GM12878 (cell line): ENCODE measurements at regions not wholly inside any gene's neighbourhood (a gene's known extent, or its start where the extent isn't known, plus 50 kb on each side); places are given as distances from the start of the nearest gene placed in this dataset.

Experiments used
- ATAC-seq: fragments of 200-7000 bp; cut with Tn5 transposase; 3 replicates; pipeline ENCODE4 v1.9.1; 2020; ENCODE audit warnings: mild to moderate bottlenecking, moderate library complexity
- BruUV-seq: library from RNA; stranded (reverse); fragments of 400-500 nt; replicated peaks from 2 replicates; lab custom pipeline; 2021; lab: Mats Ljungman, UMichigan
- CTCF ChIA-PET: fragments of 300-600 bp; sonication (Branson Sonifier 250); formaldehyde crosslinking; extraction: SDS; loops from one replicate; lab custom pipeline; 2021; ENCODE audit warnings: inconsistent platforms; lab: Yijun Ruan, JAX
- POLR2A ChIA-PET: fragments of 350-600 bp; formaldehyde crosslinking; extraction: SDS; loops from one replicate; lab custom pipeline; 2021; ENCODE audit warnings: inconsistent platforms; lab: Charles Lee
- RAD21 ChIA-PET: fragments of 300-600 bp; sonication (Branson Sonifier 250); formaldehyde crosslinking; loops from one replicate; lab custom pipeline; 2023; ENCODE audit warnings: antibody characterized with exemption; ENCODE audit not compliant: unreplicated experiment; lab: Charles Lee
- SMC1A ChIA-PET: fragments of 300-600 bp; sonication (Branson Sonifier 250); formaldehyde crosslinking; loops from one replicate; lab custom pipeline; 2023; ENCODE audit not compliant: unreplicated experiment, uncharacterized antibody; lab: Charles Lee
- DNase-seq: peaks from one replicate; pipeline ENCODE4 v3.0.0-alpha.2; 2011; ENCODE audit warnings: low read depth, low spot score
- FAIRE-seq: peaks from 3 replicates; lab custom pipeline; 2011; peaks lifted over from hg19 to GRCh38; lab: Jason Lieb, UNC
- H2AFZ ChIP-seq: 2 replicates; pipeline ENCODE4 v1.6.0; 2011; ENCODE audit warnings: low read depth, low read length, control low read depth; ENCODE audit not compliant: control insufficient read depth
- H3K27ac ChIP-seq: 2 replicates; pipeline ENCODE4 v1.5.1; 2011; ENCODE audit warnings: control low read depth; ENCODE audit not compliant: control insufficient read depth, insufficient read depth
- H3K27me3 ChIP-seq, 2 experiments: replicated peaks in 1 of 2; 2 replicates each; pipeline versions ENCODE4 v1.6.0 to v1.6.1; 2011; ENCODE audit warnings: low read length in 1 of 2; ENCODE audit not compliant: control insufficient read depth in 2 of 2, insufficient read depth in 2 of 2
- H3K36me3 ChIP-seq, 2 experiments: 2 replicates each; pipeline ENCODE4 v1.5.1; 2011; ENCODE audit warnings: low read length in 1 of 2; ENCODE audit not compliant: control insufficient read depth in 2 of 2, insufficient read depth in 2 of 2
- H3K4me1 ChIP-seq: 2 replicates; pipeline ENCODE4 v1.6.1; 2011; ENCODE audit warnings: mild to moderate bottlenecking, low read length, moderate library complexity, mixed read lengths; ENCODE audit not compliant: control insufficient read depth, insufficient read depth
- H3K4me2 ChIP-seq: 2 replicates; pipeline ENCODE4 v1.6.0; 2011; ENCODE audit warnings: control low read depth; ENCODE audit not compliant: control insufficient read depth, insufficient read depth
- H3K4me3 ChIP-seq: fragments of 200-600 bp; sonication (generic); 2 replicates; pipeline ENCODE4 v1.5.1; 2016
- H3K79me2 ChIP-seq: 2 replicates; pipeline ENCODE4 v1.6.0; 2011; ENCODE audit warnings: low read length; ENCODE audit not compliant: control insufficient read depth, insufficient read depth
- H3K9ac ChIP-seq: 2 replicates; pipeline ENCODE4 v1.8.0; 2011; ENCODE audit warnings: low read length, control low read depth, mixed read lengths; ENCODE audit not compliant: control insufficient read depth, insufficient read depth
- H3K9me3 ChIP-seq: replicated peaks from 3 replicates; pipeline ENCODE4 v1.5.1; 2011; ENCODE audit warnings: mild to moderate bottlenecking, low read length; ENCODE audit not compliant: control insufficient read depth, insufficient read depth
- H4K20me1 ChIP-seq: 2 replicates; pipeline ENCODE4 v1.6.0; 2011; ENCODE audit not compliant: control insufficient read depth, insufficient read depth
- BRCA1 ChIP-seq: IDR thresholded peaks from 2 replicates; pipeline ENCODE4 v1.6.1; 2011; ENCODE audit warnings: low read depth, low read length, improper control_type of control experiment
- GABPA ChIP-seq: IDR thresholded peaks from 2 replicates; pipeline ENCODE4 v1.6.1; 2014; ENCODE audit warnings: antibody characterized with exemption, low read depth, mild to moderate bottlenecking, inconsistent platforms
- NFXL1 ChIP-seq: fragments of 450-650 bp; IDR thresholded peaks from 2 replicates; pipeline ENCODE4 v1.6.1; 2017; ENCODE audit warnings: antibody characterized with exemption, mild to moderate bottlenecking, borderline replicate concordance
- SMARCA5 ChIP-seq: fragments of 450-650 bp; IDR thresholded peaks from 2 replicates; pipeline ENCODE4 v1.6.1; 2017; ENCODE audit warnings: mild to moderate bottlenecking
- whole genome bisulfite sequencing: methylation state at CpG from one replicate; pipeline ENCODE4 v1.1.6; 2016; ENCODE audit warnings: low lambda C conversion rate; ENCODE audit not compliant: insufficient replicate concordance, insufficient coverage; ENCODE audit errors: missing lambda C conversion rate; 5-methylcytosine and 5-hydroxymethylcytosine counted together
- in situ Hi-C: fragments of 300-500 bp; cut with MboI; formaldehyde crosslinking; loops from 9 replicates; pipeline ENCODE4 v1.14.3; 2018; ENCODE audit warnings: mixed read lengths
- intact Hi-C: fragments of 100-400 bp; cut with micrococcal nuclease; formaldehyde crosslinking; loops from one replicate; pipeline ENCODE4 v1.14.2; 2022; ENCODE audit not compliant: unreplicated experiment
- TF ChIP-seq, protein P1 (sequence below): fragments of 450-650 bp; IDR thresholded peaks from 2 replicates; pipeline ENCODE4 v1.6.1; 2017; ENCODE audit warnings: borderline replicate concordance

DNA sequence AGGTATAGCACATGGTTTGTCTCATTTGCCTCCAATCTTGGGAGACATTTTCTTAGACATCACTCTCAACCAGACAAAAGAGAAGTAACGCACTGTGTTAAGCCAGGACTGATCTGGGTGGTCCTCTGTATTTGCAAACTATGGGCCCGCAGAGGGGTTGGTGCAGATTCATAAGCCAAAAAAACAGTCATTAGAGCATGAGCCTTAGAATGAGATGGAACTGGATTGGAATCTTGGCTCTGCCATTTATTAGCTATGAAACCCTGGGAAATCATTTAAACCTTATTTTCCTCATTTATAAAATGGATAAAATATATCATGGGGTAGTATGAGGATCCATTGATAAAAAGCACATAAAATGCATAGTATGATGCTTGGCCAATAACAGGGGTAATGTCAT lies 213.5 kb upstream of the APCDD1 start (continued):
- no peak for TF ChIP-seq NFXL1
- TF ChIP-seq, protein P1, sequence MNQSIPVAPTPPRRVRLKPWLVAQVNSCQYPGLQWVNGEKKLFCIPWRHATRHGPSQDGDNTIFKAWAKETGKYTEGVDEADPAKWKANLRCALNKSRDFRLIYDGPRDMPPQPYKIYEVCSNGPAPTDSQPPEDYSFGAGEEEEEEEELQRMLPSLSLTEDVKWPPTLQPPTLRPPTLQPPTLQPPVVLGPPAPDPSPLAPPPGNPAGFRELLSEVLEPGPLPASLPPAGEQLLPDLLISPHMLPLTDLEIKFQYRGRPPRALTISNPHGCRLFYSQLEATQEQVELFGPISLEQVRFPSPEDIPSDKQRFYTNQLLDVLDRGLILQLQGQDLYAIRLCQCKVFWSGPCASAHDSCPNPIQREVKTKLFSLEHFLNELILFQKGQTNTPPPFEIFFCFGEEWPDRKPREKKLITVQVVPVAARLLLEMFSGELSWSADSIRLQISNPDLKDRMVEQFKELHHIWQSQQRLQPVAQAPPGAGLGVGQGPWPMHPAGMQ: no peak
- TF ChIP-seq GABPA: no peak
- TF ChIP-seq SMARCA5: no peak

DNA sequence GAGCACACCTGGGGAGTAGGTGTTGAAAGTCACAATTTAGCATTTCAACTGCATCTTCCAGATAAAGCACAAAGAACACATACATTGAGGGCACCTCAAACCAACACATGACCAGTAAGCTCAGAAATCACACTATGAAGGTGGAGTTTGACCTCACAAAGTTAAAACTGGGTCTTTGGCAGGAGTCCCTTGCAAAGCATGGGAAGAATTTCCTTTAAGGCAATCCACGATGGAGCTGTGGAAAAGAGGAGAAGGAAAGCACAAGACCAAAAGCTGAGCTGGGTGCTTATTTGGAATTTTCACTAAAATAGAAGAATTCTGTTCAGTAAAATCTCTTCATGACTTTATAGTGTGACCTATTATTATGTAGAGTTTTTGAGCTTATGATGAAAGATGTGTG lies 212.9 kb upstream of the APCDD1 start:
- intact Hi-C loops: no loop called here
- SMC1A ChIA-PET: no interaction called here
- no peaks in the 10 kb centered on the region for H4K20me1 ChIP-seq
- no peak overlapping the region for H2AFZ ChIP-seq
- CTCF ChIA-PET: interaction anchor here (0.8 kb wide), 1 partner anchor 278 kb away, joined by 3 read pairs; no protein-coding TSS in a partner anchor
- POLR2A ChIA-PET: no interaction called here
- FAIRE-seq: no peak
- DNase-seq: no peak
- H3K36me3 ChIP-seq: no peaks in the 10 kb centered on the region
- no peak for TF ChIP-seq BRCA1
- TF ChIP-seq, all 136 proteins: peak for 0
- H3K27ac ChIP-seq: no peak overlapping the region
- H3K79me2 ChIP-seq: no peaks in the 10 kb centered on the region
- H3K9ac ChIP-seq: no peak overlapping the region
- RAD21 ChIA-PET: no interaction called here
- no peak overlapping the region for H3K4me3 ChIP-seq
- no peak for ATAC-seq
- 0% methylated on average over 1 of the region's 1 CpG for WGBS
- peaks cover 0 to 2% of the 10 kb centered on the region in 2 experiments; a peak in 2 of 4 replicates for H3K27me3 ChIP-seq
- in situ Hi-C loops: no loop called here
- no peak overlapping the region for H3K4me2 ChIP-seq
- H3K9me3 ChIP-seq: no peaks in the 10 kb centered on the region
- H3K4me1 ChIP-seq: no peaks in the 10 kb centered on the region
- no TSS peak for BruUV-seq
